ENCODE measurements at regions not wholly inside any gene's neighbourhood (a gene's known extent, or its start where the extent isn't known, plus 50 kb on each side); places are given as distances from the start of the nearest gene placed in this dataset.

DNA sequence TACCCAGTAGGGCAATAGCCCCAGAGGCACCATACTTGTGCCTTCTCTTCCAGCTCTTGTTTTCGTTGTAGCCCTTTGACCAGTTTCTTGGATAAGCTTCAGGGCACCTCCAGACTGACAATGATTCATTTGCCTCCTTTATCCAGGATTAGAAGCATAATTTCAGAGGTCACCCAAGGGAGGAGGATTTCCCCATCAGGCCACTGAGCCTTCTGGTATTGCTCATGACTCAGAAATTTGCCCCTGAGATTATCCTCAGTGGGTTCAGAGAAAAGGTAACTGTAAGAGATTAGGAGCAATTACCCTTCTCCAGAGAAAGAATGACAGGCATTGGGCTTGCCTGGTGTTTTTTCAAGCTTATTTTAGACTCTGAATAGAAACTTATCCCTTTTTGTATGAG lies 147.9 kb downstream of the MSX2 start:
- no peak for DNase-seq (ENCODE audit: low read depth)
- TF ChIP-seq, protein P1, sequence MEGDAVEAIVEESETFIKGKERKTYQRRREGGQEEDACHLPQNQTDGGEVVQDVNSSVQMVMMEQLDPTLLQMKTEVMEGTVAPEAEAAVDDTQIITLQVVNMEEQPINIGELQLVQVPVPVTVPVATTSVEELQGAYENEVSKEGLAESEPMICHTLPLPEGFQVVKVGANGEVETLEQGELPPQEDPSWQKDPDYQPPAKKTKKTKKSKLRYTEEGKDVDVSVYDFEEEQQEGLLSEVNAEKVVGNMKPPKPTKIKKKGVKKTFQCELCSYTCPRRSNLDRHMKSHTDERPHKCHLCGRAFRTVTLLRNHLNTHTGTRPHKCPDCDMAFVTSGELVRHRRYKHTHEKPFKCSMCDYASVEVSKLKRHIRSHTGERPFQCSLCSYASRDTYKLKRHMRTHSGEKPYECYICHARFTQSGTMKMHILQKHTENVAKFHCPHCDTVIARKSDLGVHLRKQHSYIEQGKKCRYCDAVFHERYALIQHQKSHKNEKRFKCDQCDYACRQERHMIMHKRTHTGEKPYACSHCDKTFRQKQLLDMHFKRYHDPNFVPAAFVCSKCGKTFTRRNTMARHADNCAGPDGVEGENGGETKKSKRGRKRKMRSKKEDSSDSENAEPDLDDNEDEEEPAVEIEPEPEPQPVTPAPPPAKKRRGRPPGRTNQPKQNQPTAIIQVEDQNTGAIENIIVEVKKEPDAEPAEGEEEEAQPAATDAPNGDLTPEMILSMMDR (IDR thresholded peaks at IDR 0.05; ENCODE audit: insufficient read depth, low read depth, low read length, missing control alignments), result no peak
- no peak overlapping the region for H3K4me3 ChIP-seq (ENCODE audit: low read depth, low read length)

DNA sequence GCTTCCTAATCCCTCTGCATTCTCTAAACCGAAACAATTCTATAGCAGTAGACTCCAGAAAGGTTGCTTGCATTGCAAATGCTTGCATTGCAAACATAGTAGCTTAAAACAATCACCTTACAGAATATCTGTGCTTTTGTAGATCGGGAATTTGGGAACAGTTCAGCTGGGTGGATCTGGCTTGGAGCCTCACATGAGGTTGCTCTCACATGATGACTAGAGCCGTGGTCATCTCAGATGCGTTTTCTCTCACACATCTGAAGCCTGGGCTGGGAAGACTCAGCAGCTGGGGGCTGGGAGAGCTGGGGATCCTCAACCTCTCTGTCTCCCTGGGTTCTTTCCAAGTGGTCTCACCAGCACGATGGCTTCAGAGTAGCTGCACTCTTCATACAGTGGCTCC lies 127.8 kb downstream of the MSX2 start:
- no peak for DNase-seq (ENCODE audit: low read depth)
- H3K4me3 ChIP-seq (ENCODE audit: low read depth, low read length), result no peak overlapping the region
- TF ChIP-seq, protein P1 (IDR thresholded peaks at IDR 0.05; ENCODE audit: insufficient read depth, low read depth, low read length, missing control alignments), result no peak

DNA sequence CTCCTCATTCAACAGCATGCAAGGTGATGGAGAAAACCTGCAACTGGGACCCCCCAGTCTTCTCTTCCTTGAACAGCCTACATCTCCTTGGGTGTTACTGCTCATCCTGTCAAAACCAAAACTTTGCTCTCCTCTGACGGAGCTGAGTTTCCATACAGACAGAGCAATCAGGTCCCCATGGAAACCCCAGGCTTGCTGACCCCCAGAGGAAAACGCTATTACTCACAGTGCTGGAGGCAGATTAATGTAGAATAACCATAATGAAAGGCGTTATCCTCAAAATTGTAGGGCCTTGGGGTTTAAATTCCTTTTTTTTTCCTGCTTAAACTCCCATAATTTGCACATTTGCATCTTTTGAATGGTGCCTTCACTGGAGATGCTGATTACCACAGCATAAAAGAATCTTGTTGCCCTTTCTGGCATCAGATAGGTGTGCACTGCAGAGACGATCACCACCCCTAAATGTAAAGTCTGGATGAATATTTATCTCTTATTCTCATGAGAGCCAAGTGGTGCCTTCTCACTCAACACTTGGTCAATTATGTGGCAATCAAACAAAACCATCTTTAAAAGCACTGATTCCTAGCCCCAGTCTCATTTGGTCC lies 126.3 kb downstream of the MSX2 start:
- no peak overlapping the region for H3K4me3 ChIP-seq (ENCODE audit: low read depth, low read length)
- DNase-seq (ENCODE audit: low read depth), result no peak
- TF ChIP-seq, protein P1 (IDR thresholded peaks at IDR 0.05; ENCODE audit: insufficient read depth, low read depth, low read length, missing control alignments), result no peak

DNA sequence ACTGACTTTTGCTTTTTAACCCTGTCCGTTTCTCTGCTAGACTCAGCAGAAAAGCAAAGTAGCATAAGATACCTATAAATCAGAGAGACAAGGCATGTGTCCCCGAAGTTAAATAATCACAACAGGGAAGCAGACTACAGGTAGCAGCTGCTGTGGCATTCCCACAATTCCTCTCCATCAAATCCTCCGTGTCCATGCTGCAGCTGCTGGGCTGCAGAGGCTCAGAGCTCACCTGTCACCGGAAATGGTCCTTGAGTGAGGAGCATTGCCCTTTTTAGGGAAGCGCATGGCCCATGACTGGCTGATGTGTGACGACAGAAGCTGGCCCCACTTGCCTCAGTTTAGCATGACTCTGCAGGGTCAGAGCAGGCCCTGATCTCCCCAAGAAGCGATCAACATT lies 125.0 kb downstream of the MSX2 start:
- DNase-seq (ENCODE audit: low read depth), result no peak
- H3K4me3 ChIP-seq (ENCODE audit: low read depth, low read length), result no peak overlapping the region
- TF ChIP-seq, protein P1 (IDR thresholded peaks at IDR 0.05; ENCODE audit: insufficient read depth, low read depth, low read length, missing control alignments), result no peak

DNA sequence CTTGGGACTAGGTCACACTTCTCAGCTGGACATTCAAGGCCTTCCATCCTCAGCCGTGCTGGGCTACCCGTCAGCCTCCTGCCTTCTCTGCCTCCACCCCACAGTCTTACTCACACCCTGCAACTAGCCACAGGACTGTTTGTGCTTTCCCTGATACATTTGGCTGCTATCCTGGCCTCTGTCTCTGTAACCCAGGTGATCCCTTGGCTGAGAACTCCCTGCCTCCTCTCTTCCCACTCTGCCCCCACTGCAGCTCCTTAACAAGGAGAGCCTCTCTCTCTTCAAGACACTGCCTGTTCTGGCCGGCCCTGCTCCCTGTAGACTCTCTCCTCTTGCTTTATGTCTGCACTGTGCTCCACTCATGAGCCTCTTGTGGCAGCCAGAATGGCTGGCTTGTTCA lies 120.6 kb downstream of the MSX2 start:
- no peak overlapping the region for H3K4me3 ChIP-seq (ENCODE audit: low read depth, low read length)
- no peak for DNase-seq (ENCODE audit: low read depth)
- TF ChIP-seq, protein P1 (IDR thresholded peaks at IDR 0.05; ENCODE audit: insufficient read depth, low read depth, low read length, missing control alignments), result no peak

DNA sequence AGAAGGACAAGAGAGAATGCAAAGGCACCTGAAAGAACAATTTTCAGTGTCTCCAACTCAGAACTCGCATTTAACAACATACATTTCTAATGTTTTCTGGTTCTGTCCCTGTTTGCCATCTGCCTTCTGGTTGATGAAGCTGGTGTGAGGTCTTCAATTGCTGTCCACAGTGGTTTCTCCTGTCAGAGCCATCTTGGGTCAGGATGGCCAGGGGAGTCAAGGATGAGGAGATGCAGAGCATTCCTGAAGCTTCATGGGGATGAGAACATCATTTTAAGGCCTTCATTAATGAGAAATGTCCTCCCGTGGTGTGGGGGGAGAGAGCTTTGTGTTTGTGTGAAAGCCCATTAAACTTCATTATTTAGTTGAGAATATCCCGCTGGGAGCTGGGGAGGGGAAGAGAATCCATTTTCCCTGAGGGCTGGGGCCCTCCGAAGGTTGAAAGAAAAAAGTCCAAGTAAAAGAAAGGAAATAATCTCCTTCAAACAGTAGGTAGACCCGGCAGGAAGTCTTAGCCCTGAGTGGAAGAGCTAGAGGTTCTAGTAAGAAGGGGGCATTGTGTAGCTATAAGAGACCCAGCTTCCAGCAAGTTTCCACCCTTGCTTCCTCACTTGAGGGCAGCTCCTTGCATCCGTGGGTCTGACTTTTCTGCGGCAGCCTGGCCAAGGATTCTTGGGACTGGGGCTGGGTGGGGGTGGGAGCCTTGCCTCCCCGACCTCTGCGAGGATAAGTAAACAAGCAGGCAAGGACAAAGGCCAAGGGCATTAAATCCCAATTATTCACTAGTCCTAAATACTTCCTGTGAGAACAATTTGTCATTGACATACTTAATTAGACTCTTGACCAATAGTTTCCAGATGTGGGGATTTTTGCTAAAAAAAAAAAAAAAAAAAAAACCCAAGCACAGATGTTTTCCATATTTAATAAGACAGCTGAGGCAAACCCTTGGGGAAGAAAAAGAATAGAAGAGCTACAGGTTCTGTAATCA lies 119.2 kb downstream of the MSX2 start:
- TF ChIP-seq, protein P1 (IDR thresholded peaks at IDR 0.05; ENCODE audit: insufficient read depth, low read depth, low read length, missing control alignments), result no peak
- no peak overlapping the region for H3K4me3 ChIP-seq (ENCODE audit: low read depth, low read length)
- DNase-seq (ENCODE audit: low read depth), result no peak

All from GM12865 (cell line).